OCI-LY7 (cell line): ENCODE measurements at regions not wholly inside any gene's neighbourhood (a gene's known extent, or its start where the extent isn't known, plus 50 kb on each side); places are given as distances from the start of the nearest gene placed in this dataset.

Experiments
- BruUV-seq: library from RNA; stranded (reverse); fragments of 400-500 nt; replicated peaks from 2 replicates; lab custom pipeline; 2021; lab: Mats Ljungman, UMichigan
- CTCF ChIA-PET: fragments of 300-600 bp; sonication (Branson Sonifier 250); formaldehyde crosslinking; loops from one replicate; lab custom pipeline; 2022; ENCODE audit warnings: antibody characterized with exemption; ENCODE audit not compliant: unreplicated experiment; lab: Charles Lee
- POLR2A ChIA-PET: fragments of 300-600 bp; sonication (Branson Sonifier 250); formaldehyde crosslinking; loops from one replicate; lab custom pipeline; 2022; ENCODE audit warnings: antibody characterized with exemption; lab: Charles Lee
- DNase-seq: peaks from one replicate; pipeline ENCODE4 v3.0.0-alpha.2; 2015; ENCODE audit warnings: low spot score
- H2AFZ ChIP-seq: fragments of 200-600 bp; sonication (generic), shearing (Covaris generic); 2 replicates; pipeline ENCODE4 v1.6.1; 2014; ENCODE audit warnings: mild to moderate bottlenecking, antibody characterized with exemption, low read length, moderate library complexity
- H3K27ac ChIP-seq: fragments of 200-600 bp; sonication (generic); 2 replicates; pipeline ENCODE4 v1.5.1; 2014; ENCODE audit warnings: mixed run types, low read depth, mild to moderate bottlenecking, moderate library complexity, low read length, inconsistent platforms; ENCODE audit not compliant: poor library complexity, severe bottlenecking
- H3K36me3 ChIP-seq: fragments of 200-600 bp; sonication (generic); 2 replicates; pipeline ENCODE4 v1.6.1; 2014; ENCODE audit warnings: mild to moderate bottlenecking, antibody characterized with exemption, low read length, moderate library complexity, mixed read lengths; ENCODE audit not compliant: insufficient read depth
- H3K4me1 ChIP-seq: fragments of 200-600 bp; sonication (generic); 2 replicates; pipeline ENCODE4 v1.5.1; 2014; ENCODE audit warnings: mild to moderate bottlenecking, low read length; ENCODE audit not compliant: insufficient read depth, poor library complexity, severe bottlenecking
- H3K4me2 ChIP-seq: fragments of 200-600 bp; sonication (generic); 2 replicates; pipeline ENCODE4 v1.6.1; 2014; ENCODE audit warnings: mild to moderate bottlenecking, low read length
- H3K4me3 ChIP-seq: fragments of 200-600 bp; sonication (generic); 2 replicates; pipeline ENCODE4 v1.5.1; 2014; ENCODE audit warnings: mild to moderate bottlenecking, low read depth, low read length; ENCODE audit not compliant: poor library complexity, severe bottlenecking
- H3K79me2 ChIP-seq: fragments of 200-600 bp; sonication (generic); 2 replicates; pipeline ENCODE4 v1.6.1; 2016; ENCODE audit warnings: low read depth, mild to moderate bottlenecking, low read length, moderate library complexity, mixed read lengths; ENCODE audit not compliant: insufficient read depth
- H3K9me2 ChIP-seq: fragments of 200-600 bp; sonication (generic); 2 replicates; pipeline ENCODE4 v1.6.1; 2016; ENCODE audit warnings: mild to moderate bottlenecking, low read length, mixed read lengths; ENCODE audit not compliant: insufficient read depth
- H3K9me3 ChIP-seq: fragments of 200-600 bp; sonication (generic); 2 replicates; pipeline ENCODE4 v1.6.1; 2014; ENCODE audit warnings: mild to moderate bottlenecking, mixed run types, low read length, mixed read lengths
- H4K20me1 ChIP-seq: fragments of 200-600 bp; sonication (generic); 2 replicates; pipeline ENCODE4 v1.6.1; 2014; ENCODE audit warnings: mild to moderate bottlenecking, antibody characterized with exemption, low read length, moderate library complexity, mixed read lengths; ENCODE audit not compliant: insufficient read depth
- CTCF ChIP-seq: fragments of 200-600 bp; sonication (generic); conservative IDR thresholded peaks from 2 replicates; pipeline ENCODE4 v1.5.1; 2014; ENCODE audit warnings: mild to moderate bottlenecking, antibody characterized with exemption, low read length, moderate library complexity, mixed read lengths
- EZH2phosphoT487 ChIP-seq: fragments of 200-600 bp; sonication (generic); IDR thresholded peaks from 2 replicates; pipeline ENCODE4 v1.6.1; 2018; ENCODE audit warnings: low read depth, borderline replicate concordance, mild to moderate bottlenecking, mixed run types, antibody characterized with exemption, low read length, moderate library complexity, mixed read lengths
- intact Hi-C: fragments of 100-400 bp; cut with micrococcal nuclease; formaldehyde crosslinking; loops from one replicate; pipeline ENCODE4 v1.10.0; 2022; ENCODE audit not compliant: unreplicated experiment

GRCh38 chr4:129822701-129823100 lies 726.7 kb downstream of the C4orf33 start:
- CTCF ChIA-PET, result no interaction called here
- Histone ChIP-seq H3K9me2 (no peaks in the 10 kb centered on the region), H3K79me2 (no peaks in the 10 kb centered on the region), H2AFZ (no peak overlapping the region), H3K4me1 (no peaks in the 10 kb centered on the region), H3K9me3 (no peaks in the 10 kb centered on the region), H3K4me2 (no peak overlapping the region), H3K27ac (no peak overlapping the region), H3K4me3 (no peak overlapping the region), H3K36me3 (no peaks in the 10 kb centered on the region), H4K20me1 (no peaks in the 10 kb centered on the region)
- intact Hi-C loops, result no loop called here
- TF ChIP-seq CTCF (no peak), EZH2phosphoT487 (no peak)
- no peak for DNase-seq
- POLR2A ChIA-PET, result no interaction called here
- BruUV-seq, result no TSS peak

- TF ChIP-seq CTCF (no peak), EZH2phosphoT487 (no peak)
These were observed 727.2 kb downstream of the C4orf33 start for GRCh38 chr4:129823105-129823504.

GRCh38 chr4:129829373-129829772 lies 733.4 kb downstream of the C4orf33 start:
- Histone ChIP-seq H3K79me2 (no peaks in the 10 kb centered on the region), H4K20me1 (no peaks in the 10 kb centered on the region), H3K4me2 (no peak overlapping the region), H3K9me3 (no peaks in the 10 kb centered on the region), H2AFZ (no peak overlapping the region), H3K27ac (no peak overlapping the region), H3K4me1 (no peaks in the 10 kb centered on the region), H3K4me3 (no peak overlapping the region), H3K9me2 (no peaks in the 10 kb centered on the region), H3K36me3 (no peaks in the 10 kb centered on the region)
- no TSS peak for BruUV-seq
- ChIA-PET CTCF (no interaction called here), POLR2A (interaction anchor here (1.0 kb wide), 1 partner anchor 9 kb away, joined by 3 read pairs; no protein-coding TSS in a partner anchor)
- no peak for DNase-seq
- intact Hi-C loops, result no loop called here
- TF ChIP-seq EZH2phosphoT487 (no peak), CTCF (no peak)

More at GRCh38 chr4:129823105-129823504, 727.2 kb downstream of the C4orf33 start:
- H3K4me1 ChIP-seq, result no peaks in the 10 kb centered on the region
- no peak overlapping the region for H3K27ac ChIP-seq
- H4K20me1 ChIP-seq, result no peaks in the 10 kb centered on the region
- intact Hi-C loops, result no loop called here
- POLR2A ChIA-PET, result no interaction called here
- no peak overlapping the region for H3K4me3 ChIP-seq
- CTCF ChIA-PET, result no interaction called here
- no peaks in the 10 kb centered on the region for H3K9me3 ChIP-seq
- no peaks in the 10 kb centered on the region for H3K79me2 ChIP-seq
- no TSS peak for BruUV-seq
- no peak overlapping the region for H2AFZ ChIP-seq
- no peak for DNase-seq
- H3K9me2 ChIP-seq, result no peaks in the 10 kb centered on the region
- no peak overlapping the region for H3K4me2 ChIP-seq
- no peaks in the 10 kb centered on the region for H3K36me3 ChIP-seq
